H9 (cell line): ENCODE measurements at regions not wholly inside any gene's neighbourhood (a gene's known extent, or its start where the extent isn't known, plus 50 kb on each side); places are given as distances from the start of the nearest gene placed in this dataset.

Source experiments
- DNase-seq: peaks from one replicate; pipeline ENCODE4 v3.0.0-alpha.2; 2017
- H2AFZ ChIP-seq: one replicate; pipeline ENCODE4 v1.6.1; 2013; ENCODE audit warnings: mild to moderate bottlenecking, low read length, control low read depth, moderate library complexity
- H2AK5ac ChIP-seq: 2 replicates; pipeline ENCODE4 v1.6.1; 2013; ENCODE audit warnings: low read length, control low read depth, mixed read lengths; ENCODE audit not compliant: insufficient read length
- H2BK120ac ChIP-seq: one replicate; pipeline ENCODE4 v1.6.1; 2013; ENCODE audit warnings: low read depth, mild to moderate bottlenecking, low read length, control low read depth, inconsistent platforms; ENCODE audit not compliant: poor library complexity, severe bottlenecking
- H2BK12ac ChIP-seq: 2 replicates; pipeline ENCODE4 v1.6.1; 2013; ENCODE audit warnings: low read length, control low read depth, mixed read lengths, low read depth; ENCODE audit not compliant: insufficient read length
- H2BK15ac ChIP-seq: 2 replicates; pipeline ENCODE4 v1.6.1; 2013; ENCODE audit warnings: low read depth, low read length, control low read depth
- H2BK20ac ChIP-seq: one replicate; pipeline ENCODE4 v1.6.1; 2013; ENCODE audit warnings: low read depth, mild to moderate bottlenecking, low read length, control low read depth, inconsistent platforms; ENCODE audit not compliant: poor library complexity, severe bottlenecking
- H2BK5ac ChIP-seq: 2 replicates; pipeline ENCODE4 v1.6.1; 2013; ENCODE audit warnings: low read length, control low read depth, mixed read lengths; ENCODE audit not compliant: insufficient read length
- H3K14ac ChIP-seq: 2 replicates; pipeline ENCODE4 v1.6.1; 2013; ENCODE audit warnings: low read length, control low read depth; ENCODE audit not compliant: insufficient read depth
- H3K18ac ChIP-seq: 2 replicates; pipeline ENCODE4 v1.6.1; 2013; ENCODE audit warnings: low read depth, mild to moderate bottlenecking, mixed read lengths, low read length, control low read depth; ENCODE audit not compliant: insufficient read length
- H3K23ac ChIP-seq: 2 replicates; pipeline ENCODE4 v1.6.1; 2013; ENCODE audit warnings: low read length, control low read depth, mixed read lengths, low read depth; ENCODE audit not compliant: insufficient read length
- H3K23me2 ChIP-seq: 2 replicates; pipeline ENCODE4 v1.6.1; 2013; ENCODE audit warnings: low read depth, mild to moderate bottlenecking, mixed read lengths, low read length, control low read depth; ENCODE audit not compliant: insufficient read length, poor library complexity, severe bottlenecking
- H3K27ac ChIP-seq: 2 replicates; pipeline ENCODE4 v1.5.1; 2013; ENCODE audit warnings: low read length, control low read depth, mixed read lengths, low read depth; ENCODE audit not compliant: insufficient read length
- H3K27me3 ChIP-seq: 2 replicates; pipeline ENCODE4 v1.6.1; 2013; ENCODE audit warnings: low read length, control low read depth, inconsistent platforms; ENCODE audit not compliant: insufficient read depth
- H3K4ac ChIP-seq: 2 replicates; pipeline ENCODE4 v1.6.1; 2013; ENCODE audit warnings: low read depth, mild to moderate bottlenecking, control low read depth, inconsistent platforms, low read length, moderate library complexity
- H3K4me1 ChIP-seq: 2 replicates; pipeline ENCODE4 v1.6.1; 2013; ENCODE audit warnings: low read length, control low read depth, inconsistent platforms; ENCODE audit not compliant: insufficient read depth
- H3K4me2 ChIP-seq: 2 replicates; pipeline ENCODE4 v1.6.1; 2013; ENCODE audit warnings: low read length, control low read depth, mixed read lengths; ENCODE audit not compliant: insufficient read length, insufficient read depth
- H3K56ac ChIP-seq: 2 replicates; pipeline ENCODE4 v1.6.1; 2013; ENCODE audit warnings: low read depth, mild to moderate bottlenecking, mixed read lengths, low read length, control low read depth; ENCODE audit not compliant: insufficient read length
- H3K79me1 ChIP-seq: 2 replicates; pipeline ENCODE4 v1.6.1; 2013; ENCODE audit warnings: low read depth, mild to moderate bottlenecking, moderate library complexity, low read length, control low read depth, inconsistent platforms; ENCODE audit not compliant: insufficient read depth, poor library complexity, severe bottlenecking
- H3K79me2 ChIP-seq: 2 replicates; pipeline ENCODE4 v1.6.1; 2013; ENCODE audit warnings: low read length, control low read depth, inconsistent platforms; ENCODE audit not compliant: insufficient read depth
- H3K9ac ChIP-seq: 2 replicates; pipeline ENCODE4 v1.6.1; 2013; ENCODE audit warnings: low read length, control low read depth, mixed read lengths; ENCODE audit not compliant: insufficient read length; ENCODE audit errors: extremely low read depth
- H3K9me3 ChIP-seq: one replicate; pipeline ENCODE4 v1.6.1; 2013; ENCODE audit warnings: low read depth, low read length, inconsistent platforms; ENCODE audit not compliant: control insufficient read depth
- H3T11ph ChIP-seq: one replicate; pipeline ENCODE4 v1.6.1; 2013; ENCODE audit warnings: mild to moderate bottlenecking, low read length, control low read depth, inconsistent platforms
- H4K20me1 ChIP-seq: one replicate; pipeline ENCODE4 v1.6.1; 2013; ENCODE audit not compliant: control insufficient read depth, insufficient read length, insufficient read depth
- H4K5ac ChIP-seq: 2 replicates; pipeline ENCODE4 v1.6.1; 2013; ENCODE audit warnings: low read depth, mild to moderate bottlenecking, mixed read lengths, low read length, control low read depth; ENCODE audit not compliant: insufficient read length
- H4K8ac ChIP-seq: replicated peaks from 2 replicates; pipeline ENCODE4 v1.6.1; 2013; ENCODE audit warnings: low read length, control low read depth, mixed read lengths, low read depth; ENCODE audit not compliant: insufficient read length
- H4K91ac ChIP-seq: 2 replicates; pipeline ENCODE4 v1.6.1; 2013; ENCODE audit warnings: low read depth, mild to moderate bottlenecking, moderate library complexity, mixed read lengths, low read length, control low read depth; ENCODE audit not compliant: insufficient read length
- H3K27ac Mint-ChIP-seq, 3 experiments: 2 replicates in 2 of 3; 3 replicates in 1 of 3; pipeline ENCODE4 v1.8.0; 2020 to 2021; ENCODE audit warnings: mixed read lengths in 3 of 3, mild to moderate bottlenecking in 1 of 3, moderate library complexity in 1 of 3
- H3K27me3 Mint-ChIP-seq: 2 replicates; pipeline ENCODE4 v1.8.0; 2021; ENCODE audit warnings: low read depth, mild to moderate bottlenecking, moderate library complexity, mixed read lengths
- H3K36me3 Mint-ChIP-seq, 3 experiments: 2 replicates in 2 of 3; 3 replicates in 1 of 3; pipeline ENCODE4 v1.8.0; 2020 to 2021; ENCODE audit warnings: low read depth in 3 of 3, mixed read lengths in 3 of 3; ENCODE audit not compliant: insufficient read depth in 1 of 3
- H3K4me1 Mint-ChIP-seq, 2 experiments: 2 replicates each; pipeline ENCODE4 v1.8.0; 2020; ENCODE audit warnings: mixed read lengths in 2 of 2
- H3K4me3 Mint-ChIP-seq, 2 experiments: 2 replicates in 1 of 2; 3 replicates in 1 of 2; pipeline ENCODE4 v1.8.0; 2020 to 2021; ENCODE audit warnings: mild to moderate bottlenecking in 2 of 2, mixed read lengths in 2 of 2, moderate library complexity in 1 of 2
- H3K9me3 Mint-ChIP-seq, 2 experiments: 2 replicates in 1 of 2; 3 replicates in 1 of 2; pipeline ENCODE4 v1.8.0; 2020; ENCODE audit warnings: mild to moderate bottlenecking in 2 of 2, mixed read lengths in 2 of 2, moderate library complexity in 1 of 2
- CTCF ChIP-seq: fragments of 200-600 bp; sonication (generic); conservative IDR thresholded peaks from 3 replicates; pipeline ENCODE4 v1.8.0; 2021; ENCODE audit warnings: antibody characterized with exemption, mild to moderate bottlenecking
- WGBS: extraction: QIAGEN DNeasy Blood & Tissue Kit; methylation state at CpG from one replicate; pipeline ENCODE4 v1.1.7; 2013; ENCODE audit warnings: missing lambda C conversion rate, low lambda C conversion rate, mixed read lengths; ENCODE audit not compliant: insufficient read length; ENCODE audit errors: extremely low coverage; 5-methylcytosine and 5-hydroxymethylcytosine counted together

GRCh38 chr22:47549741-47550340, 787.4 kb downstream of the TBC1D22A start:
- H2AFZ ChIP-seq, result no peak overlapping the region
- H3K27ac ChIP-seq, result no peak overlapping the region
- H3K4me3 Mint-ChIP-seq, result no peak overlapping the region
- WGBS, result no CpG with 5 or more reads among the region's 17 CpGs
- no peak overlapping the region for H3T11ph ChIP-seq
- peaks cover 90% of the 10 kb centered on the region for H3K9me3 ChIP-seq
- no peak overlapping the region for H2BK15ac ChIP-seq
- H3K23me2 ChIP-seq, result no peaks in the 10 kb centered on the region
- H3K23ac ChIP-seq, result no peak overlapping the region
- H3K27me3 Mint-ChIP-seq, result peaks cover 1% of the 10 kb centered on the region
- no peak overlapping the region for H2BK12ac ChIP-seq
- H3K14ac ChIP-seq, result no peak overlapping the region
- H4K5ac ChIP-seq, result no peak overlapping the region
- TF ChIP-seq CTCF, result no peak
- H3K36me3 Mint-ChIP-seq, result peaks cover 2 to 38% (median 17%) of the 10 kb centered on the region in 3 experiments; a peak in 4 of 7 replicates
- no peak overlapping the region for H3K27ac Mint-ChIP-seq
- H3K4ac ChIP-seq, result no peak overlapping the region
- H3K27me3 ChIP-seq, result no peaks in the 10 kb centered on the region
- no peak overlapping the region for H3K4me2 ChIP-seq
- no peak for DNase-seq
- no peaks in the 10 kb centered on the region for H3K79me1 ChIP-seq
- no peaks in the 10 kb centered on the region for H4K20me1 ChIP-seq
- no peak overlapping the region for H2AK5ac ChIP-seq
- H2BK120ac ChIP-seq, result no peak overlapping the region
- H2BK5ac ChIP-seq, result no peak overlapping the region
- H3K18ac ChIP-seq, result no peak overlapping the region
- H2BK20ac ChIP-seq, result no peak overlapping the region
- no peaks in the 10 kb centered on the region for H3K79me2 ChIP-seq
- H4K91ac ChIP-seq, result no peak overlapping the region
- H3K4me1 Mint-ChIP-seq, result no peaks in the 10 kb centered on the region
- peaks cover 55 to 96% of the 10 kb centered on the region in 2 experiments for H3K9me3 Mint-ChIP-seq
- H3K4me1 ChIP-seq, result no peaks in the 10 kb centered on the region
- H3K56ac ChIP-seq, result no peak overlapping the region
- H3K9ac ChIP-seq, result no peak overlapping the region
- H4K8ac ChIP-seq, result no peak overlapping the region
